Stimulated activated CD4-positive, alpha-beta T cell treated with anti-CD3 and anti-CD28 coated beads, TNF-alpha, amount 100 ng/mL, for 4 hours (primary cell): ENCODE measurements at regions not wholly inside any gene's neighbourhood (a gene's known extent, or its start where the extent isn't known, plus 50 kb on each side); places are given as distances from the start of the nearest gene placed in this dataset.
"Not testable (repeated sequence)": the region's sequence is repeated elsewhere in the genome, so short reads cannot be mapped to it uniquely, and the experiment has no call there.

Source experiments
- DNase-seq, 3 experiments: peaks; one replicate each; pipeline ENCODE4 v3.0.0-alpha.2; 2020; ENCODE audit warnings: low read depth in 3 of 3

DNA sequence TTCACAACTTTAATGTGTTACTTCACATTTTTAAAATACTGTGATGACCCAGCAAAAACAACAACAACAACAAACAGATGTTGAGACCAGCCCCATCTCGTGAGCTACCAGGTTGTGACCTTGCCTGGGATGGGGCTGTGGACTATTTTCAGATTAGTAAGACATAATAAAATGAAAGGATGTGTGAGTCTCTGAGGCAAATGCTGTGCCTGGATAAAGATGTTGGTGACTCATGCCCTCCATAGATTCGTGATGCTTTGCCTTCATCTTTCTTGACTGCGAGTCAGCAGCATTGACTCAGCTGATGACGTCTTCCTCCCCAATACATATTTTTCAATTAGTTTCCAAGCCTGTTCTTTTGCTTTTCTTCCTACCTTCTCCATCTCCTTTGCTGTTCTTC lies 453.0 kb upstream of the CFAP20DC start:
- peak in 2 of 3 experiments; percentile 1 to 22 for DNase-seq

- DNase-seq = no peak
These were observed 450.1 kb upstream of the CFAP20DC start for GRCh38 chr3:59499954-59500353.

- DNase-seq = no peak
These were observed 449.2 kb upstream of the CFAP20DC start for GRCh38 chr3:59499000-59499399.

DNA sequence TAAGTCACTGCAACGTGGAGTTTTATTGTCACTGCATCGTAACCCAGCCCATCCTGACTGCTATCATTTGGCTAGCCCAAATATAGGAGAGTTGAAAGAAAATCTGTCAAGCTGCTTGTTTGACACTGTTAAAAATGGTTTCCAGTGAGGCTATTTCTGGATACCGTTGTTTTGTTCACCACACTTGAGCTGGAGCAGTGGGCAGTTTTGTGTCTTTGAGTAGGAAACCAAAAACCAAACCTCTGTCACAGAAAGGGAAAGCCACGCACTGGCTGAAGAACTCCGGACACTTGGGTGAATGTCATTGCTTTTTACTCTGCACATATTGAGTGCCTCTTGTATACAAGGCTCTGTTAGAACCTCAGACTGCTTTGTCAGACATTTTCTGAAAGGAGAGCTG lies 446.4 kb upstream of the CFAP20DC start:
- DNase-seq = no peak

DNA sequence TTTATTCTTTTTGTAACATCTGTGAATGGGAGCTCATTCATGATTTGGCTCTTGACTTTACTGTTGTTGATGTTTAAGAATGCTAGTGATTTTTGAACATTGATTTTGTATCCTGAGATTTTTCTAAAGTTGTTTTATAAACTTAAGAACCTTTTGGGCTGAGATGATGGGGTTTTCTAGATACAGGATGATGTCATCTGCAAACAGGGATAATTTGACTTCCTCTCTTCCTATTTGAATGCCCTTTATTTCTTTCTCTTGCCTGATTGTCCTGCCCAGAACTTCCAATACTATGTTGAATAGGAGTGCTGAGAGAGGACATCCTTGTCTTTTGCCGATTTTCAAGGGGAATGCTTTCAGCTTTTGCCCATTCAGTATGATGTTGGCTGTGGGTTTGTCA lies 445.1 kb upstream of the CFAP20DC start:
- DNase-seq = not testable (repeated sequence)

DNA sequence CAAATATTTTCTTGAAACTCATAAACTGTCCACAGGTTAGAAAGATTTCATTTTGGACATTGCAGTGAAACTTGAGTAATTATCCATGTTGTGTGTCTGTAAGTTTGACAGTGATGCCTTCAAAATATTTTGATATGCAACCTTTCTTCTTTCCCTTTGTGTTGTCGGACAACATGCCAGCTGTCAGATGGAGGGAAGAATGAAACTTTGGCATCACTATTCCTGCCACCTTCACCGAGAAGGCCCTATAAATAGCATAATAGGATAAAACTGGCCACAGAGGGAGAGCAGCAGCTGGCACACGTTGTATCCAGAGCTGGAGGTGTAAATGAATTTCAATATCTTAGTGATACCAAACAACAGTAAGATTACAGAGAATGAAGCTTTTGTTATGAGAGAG lies 436.7 kb upstream of the CFAP20DC start:
- no peak for DNase-seq

DNA sequence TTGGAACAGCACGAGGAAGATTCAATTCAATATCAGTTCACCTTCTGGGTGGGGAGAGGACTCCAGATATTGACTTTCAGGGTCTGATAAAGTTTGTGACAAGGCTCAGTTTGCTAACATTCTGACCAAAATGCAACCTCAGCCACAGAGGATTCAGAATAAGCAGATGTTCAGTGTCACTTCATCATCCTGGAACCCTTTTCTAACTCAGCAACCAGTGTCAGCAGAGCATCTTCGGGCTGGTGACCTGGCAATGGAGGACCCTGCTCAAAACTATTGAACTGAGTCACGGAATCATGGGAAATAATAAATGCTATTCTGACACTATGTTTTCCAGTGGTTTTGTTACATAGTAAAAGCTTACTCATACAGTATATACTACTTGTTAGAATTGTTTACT lies 433.4 kb upstream of the CFAP20DC start:
- no peak for DNase-seq

DNA sequence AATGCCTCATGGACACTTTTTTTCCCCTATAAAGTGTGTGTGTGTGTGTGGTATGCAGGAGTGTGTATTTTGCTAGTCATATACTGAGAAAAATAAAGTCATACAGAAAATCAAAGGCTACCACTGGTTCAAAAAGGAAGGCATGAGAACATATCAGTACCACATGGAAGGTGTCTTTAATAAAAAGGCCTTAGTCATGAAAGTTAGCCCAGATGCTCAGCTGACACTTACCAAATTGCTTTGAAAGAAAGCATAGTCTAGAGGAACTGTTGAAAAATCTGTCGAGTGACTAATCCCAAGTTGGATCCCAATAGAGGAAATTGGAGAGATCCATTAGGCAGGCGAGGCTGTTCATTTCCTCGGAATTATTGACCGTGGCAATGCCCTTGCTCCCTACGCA lies 432.9 kb upstream of the CFAP20DC start:
- DNase-seq = no peak

DNA sequence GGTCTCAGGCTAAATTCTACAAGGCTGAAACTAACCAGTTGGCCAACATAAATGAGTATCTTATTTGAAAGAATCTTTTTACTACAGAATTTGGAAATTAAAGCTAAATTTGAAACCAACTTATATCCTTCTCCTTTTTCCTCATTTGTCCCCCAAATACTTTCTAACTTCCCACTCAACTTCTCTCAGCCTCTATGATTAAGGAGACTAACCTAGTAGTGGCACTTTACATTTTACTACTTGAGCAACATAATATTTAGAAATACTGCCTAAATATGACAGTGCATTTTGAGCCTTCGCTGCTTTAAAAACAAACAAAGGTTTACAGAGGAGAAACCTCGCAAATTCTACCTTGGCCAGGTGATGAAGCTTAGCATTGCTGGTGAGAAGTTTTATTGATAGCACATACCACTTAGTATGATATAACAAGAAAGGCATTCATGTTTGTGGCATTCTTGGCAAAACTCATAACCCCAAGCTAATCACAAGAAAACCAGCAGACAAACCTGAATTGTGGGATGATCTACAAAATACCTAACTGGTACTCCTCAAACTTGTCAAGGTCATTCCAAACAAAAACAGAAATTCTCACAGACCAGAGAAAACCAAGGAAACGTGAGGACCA lies 432.1 kb upstream of the CFAP20DC start:
- no peak for DNase-seq

DNA sequence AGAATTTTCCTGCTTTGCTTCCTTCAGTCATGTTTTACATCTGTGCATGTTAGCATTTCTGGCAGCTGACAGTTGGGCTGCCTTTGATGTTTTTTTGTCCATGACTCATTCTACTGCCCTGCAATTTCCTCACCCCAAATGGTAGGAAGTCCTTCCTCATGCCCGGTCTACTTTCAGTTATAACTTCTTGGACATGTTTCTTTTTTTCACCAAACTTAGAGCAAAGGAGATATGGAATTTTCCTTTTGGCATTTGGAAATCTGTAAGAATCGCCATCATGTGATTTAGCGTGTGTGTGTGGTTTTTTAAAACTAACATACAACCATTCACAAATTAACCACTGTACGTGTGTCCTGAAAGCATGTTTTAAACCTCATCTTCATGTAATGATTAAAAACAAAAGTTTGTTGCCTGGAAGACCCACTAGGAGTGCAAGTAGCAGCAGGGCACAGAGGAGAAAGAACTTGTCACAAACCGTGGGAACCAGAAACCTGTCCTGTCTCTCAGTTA lies 430.7 kb upstream of the CFAP20DC start:
- no peak for DNase-seq

- DNase-seq = no peak
These were observed 423.8 kb upstream of the CFAP20DC start for GRCh38 chr3:59473636-59474035.

GRCh38 chr3:59472541-59472940 lies 422.7 kb upstream of the CFAP20DC start:
- no peak for DNase-seq

DNA sequence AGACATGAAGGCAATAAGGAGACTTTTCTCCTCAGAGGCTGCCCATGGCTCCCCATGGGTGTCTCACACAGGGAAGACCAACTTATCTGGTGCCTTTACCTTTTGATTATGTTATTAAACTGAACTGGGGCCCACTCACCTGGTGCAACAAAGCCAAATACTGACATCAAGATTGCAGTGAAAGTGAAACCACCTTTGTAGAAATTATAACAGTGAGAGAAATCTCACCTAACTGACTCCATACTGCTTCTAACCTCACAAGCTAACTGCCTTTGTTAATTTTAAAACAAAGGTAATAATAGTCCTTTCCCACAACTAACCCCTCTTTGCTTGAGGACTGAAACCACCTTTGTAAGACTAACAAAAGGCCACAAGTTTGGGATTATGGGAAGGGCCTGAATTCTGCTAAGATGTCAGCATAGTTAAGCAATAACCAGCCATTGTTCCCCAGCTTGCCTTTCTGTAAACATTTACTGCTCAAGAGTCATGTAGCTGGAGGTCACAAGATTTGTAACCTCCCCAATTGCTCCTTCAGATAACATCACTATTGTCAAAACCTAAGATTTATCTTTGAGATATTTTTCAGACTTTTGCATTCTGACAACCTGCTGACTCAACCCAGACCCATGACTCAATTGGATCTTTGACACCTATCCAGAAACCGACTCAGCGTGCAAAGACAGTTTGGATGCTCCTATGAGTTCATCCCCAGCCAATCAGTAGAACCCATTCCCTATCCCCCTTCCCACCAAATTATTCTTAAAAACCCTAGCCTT lies 420.3 kb upstream of the CFAP20DC start:
- no peak for DNase-seq

DNA sequence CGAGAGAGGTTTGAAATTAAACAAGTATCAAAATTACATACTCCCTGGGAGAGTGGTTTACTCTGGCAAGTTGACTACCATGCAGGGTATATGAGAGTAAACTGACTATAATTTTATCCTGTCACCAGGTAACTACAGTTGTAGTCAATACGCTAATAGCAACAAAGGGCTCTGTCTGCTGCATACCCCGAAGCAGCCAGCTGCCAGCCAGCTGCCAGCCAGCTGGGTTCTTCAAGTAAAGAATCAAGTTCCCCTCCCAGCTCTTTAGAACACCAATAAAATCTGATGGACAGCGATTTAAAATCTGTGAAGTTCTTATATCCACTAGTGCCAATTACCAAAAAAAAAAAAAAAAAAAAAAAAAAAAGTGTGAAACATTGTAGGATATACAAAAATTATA lies 417.7 kb upstream of the CFAP20DC start:
- no peak for DNase-seq

GRCh38 chr3:59464187-59464586 lies 414.4 kb upstream of the CFAP20DC start:
- DNase-seq = no peak

- no peak for DNase-seq
These were observed 413.4 kb upstream of the CFAP20DC start for GRCh38 chr3:59463253-59463652.

- DNase-seq = no peak
These were observed 410.2 kb upstream of the CFAP20DC start for GRCh38 chr3:59460068-59460467.

- DNase-seq = no peak
These were observed 407.1 kb upstream of the CFAP20DC start for GRCh38 chr3:59456852-59457485.

- no peak for DNase-seq
These were observed 402.2 kb upstream of the CFAP20DC start for GRCh38 chr3:59451800-59452746.

GRCh38 chr3:59450946-59451763 lies 401.3 kb upstream of the CFAP20DC start:
- DNase-seq = peak; percentile 10 to 19 (median 18)

DNA sequence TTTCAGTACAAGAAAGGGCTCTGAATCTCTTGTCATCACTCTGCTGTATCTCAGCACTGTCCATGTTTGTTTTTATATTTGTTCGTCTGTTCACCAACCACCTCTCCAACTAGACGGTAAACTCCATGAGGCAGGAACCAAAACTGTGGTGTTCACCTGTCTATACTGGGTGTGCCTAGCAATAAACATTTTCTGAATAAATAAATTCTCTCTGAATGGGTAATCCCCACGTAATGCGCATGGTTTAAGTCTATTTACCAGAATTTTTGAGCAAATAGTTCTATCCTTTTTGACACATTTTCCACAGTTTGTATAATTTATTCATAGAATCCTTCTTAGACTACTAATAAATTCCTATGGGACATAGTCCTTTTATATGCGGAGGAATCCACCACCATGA lies 400.6 kb upstream of the CFAP20DC start:
- no peak for DNase-seq
